ENCODE measurements at regions not wholly inside any gene's neighbourhood (a gene's known extent, or its start where the extent isn't known, plus 50 kb on each side); places are given as distances from the start of the nearest gene placed in this dataset.

DNA sequence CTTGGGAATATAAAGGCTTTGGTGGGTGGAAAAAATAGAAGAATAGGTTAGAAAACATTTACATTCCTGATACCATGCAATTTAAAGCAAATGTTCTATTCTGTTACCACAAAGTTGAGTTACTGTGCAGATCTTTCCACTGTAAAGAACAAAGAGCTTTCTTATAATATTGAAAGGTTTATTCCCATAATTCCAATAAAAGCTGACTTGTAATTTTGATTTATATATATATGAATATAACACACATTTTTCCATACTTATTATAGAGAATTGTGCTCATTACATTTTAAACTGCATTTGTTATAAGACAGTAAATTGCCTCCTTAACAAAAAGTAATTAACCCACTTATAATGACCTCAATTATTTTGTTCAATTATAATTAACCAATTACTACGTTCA, 135.9 kb downstream of the RNASET2 start:
- TF ChIP-seq, protein P1, sequence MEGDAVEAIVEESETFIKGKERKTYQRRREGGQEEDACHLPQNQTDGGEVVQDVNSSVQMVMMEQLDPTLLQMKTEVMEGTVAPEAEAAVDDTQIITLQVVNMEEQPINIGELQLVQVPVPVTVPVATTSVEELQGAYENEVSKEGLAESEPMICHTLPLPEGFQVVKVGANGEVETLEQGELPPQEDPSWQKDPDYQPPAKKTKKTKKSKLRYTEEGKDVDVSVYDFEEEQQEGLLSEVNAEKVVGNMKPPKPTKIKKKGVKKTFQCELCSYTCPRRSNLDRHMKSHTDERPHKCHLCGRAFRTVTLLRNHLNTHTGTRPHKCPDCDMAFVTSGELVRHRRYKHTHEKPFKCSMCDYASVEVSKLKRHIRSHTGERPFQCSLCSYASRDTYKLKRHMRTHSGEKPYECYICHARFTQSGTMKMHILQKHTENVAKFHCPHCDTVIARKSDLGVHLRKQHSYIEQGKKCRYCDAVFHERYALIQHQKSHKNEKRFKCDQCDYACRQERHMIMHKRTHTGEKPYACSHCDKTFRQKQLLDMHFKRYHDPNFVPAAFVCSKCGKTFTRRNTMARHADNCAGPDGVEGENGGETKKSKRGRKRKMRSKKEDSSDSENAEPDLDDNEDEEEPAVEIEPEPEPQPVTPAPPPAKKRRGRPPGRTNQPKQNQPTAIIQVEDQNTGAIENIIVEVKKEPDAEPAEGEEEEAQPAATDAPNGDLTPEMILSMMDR (IDR thresholded peaks at IDR 0.05), result no peak
- TF ChIP-seq POLR2AphosphoS5 (IDR thresholded peaks at IDR 0.05) (no peak), POLR2A (IDR thresholded peaks at IDR 0.05) (no peak)

Data from upper lobe of left lung (tissue), 4 donors.